ENCODE measurements at regions not wholly inside any gene's neighbourhood (a gene's known extent, or its start where the extent isn't known, plus 50 kb on each side); places are given as distances from the start of the nearest gene placed in this dataset.

- no peak for TF ChIP-seq EZH2phosphoT487 (IDR thresholded peaks at IDR 0.05; ENCODE audit: borderline replicate concordance)
- no peak overlapping the region for H3K4me2 ChIP-seq (ENCODE audit: low read depth, low read length, poor library complexity, severe bottlenecking)
Measured at GRCh38 chr11:8749202-8749601, 66.6 kb downstream of the RPL27A start.

GRCh38 chr11:8754241-8754640, 71.6 kb downstream of the RPL27A start:
- Histone ChIP-seq H4K20me1 (ENCODE audit: insufficient read depth, low read length, poor library complexity, severe bottlenecking) (no peaks in the 10 kb centered on the region), H3F3A (ENCODE audit: low read depth) (no peaks in the 10 kb centered on the region), H3K9me3 (ENCODE audit: insufficient read depth, low read depth, low read length) (no peaks in the 10 kb centered on the region), H3K27me3 (ENCODE audit: insufficient read depth, low read length, poor library complexity, severe bottlenecking) (no peaks in the 10 kb centered on the region), H3K9ac (ENCODE audit: low read depth, low read length, poor library complexity, severe bottlenecking) (no peak overlapping the region), H3K79me2 (ENCODE audit: insufficient read depth, low read length) (no peaks in the 10 kb centered on the region), H3K9me2 (replicated peaks; ENCODE audit: low read depth, low read length) (no peaks in the 10 kb centered on the region), H3K4me2 (ENCODE audit: low read depth, low read length, poor library complexity, severe bottlenecking) (no peak overlapping the region), H3K36me3 (ENCODE audit: insufficient read depth, low read length) (no peaks in the 10 kb centered on the region), H2AFZ (ENCODE audit: low read length) (no peak overlapping the region), H3K4me3 (ENCODE audit: low read length, poor library complexity, severe bottlenecking) (no peak overlapping the region), H3K4me1 (ENCODE audit: insufficient read depth, low read length, poor library complexity, severe bottlenecking) (peaks cover 6% of the 10 kb centered on the region)
- TF ChIP-seq CTCF (conservative IDR thresholded peaks at IDR 0.05; ENCODE audit: low read length) (no peak), EZH2phosphoT487 (IDR thresholded peaks at IDR 0.05; ENCODE audit: borderline replicate concordance) (no peak)

More at GRCh38 chr11:8749202-8749601, 66.6 kb downstream of the RPL27A start:
- Histone ChIP-seq H3K9me3 (ENCODE audit: insufficient read depth, low read depth, low read length) (no peaks in the 10 kb centered on the region), H3K9ac (ENCODE audit: low read depth, low read length, poor library complexity, severe bottlenecking) (no peak overlapping the region), H4K20me1 (ENCODE audit: insufficient read depth, low read length, poor library complexity, severe bottlenecking) (no peaks in the 10 kb centered on the region), H3K79me2 (ENCODE audit: insufficient read depth, low read length) (no peaks in the 10 kb centered on the region), H3K4me1 (ENCODE audit: insufficient read depth, low read length, poor library complexity, severe bottlenecking) (no peaks in the 10 kb centered on the region), H3F3A (ENCODE audit: low read depth) (no peaks in the 10 kb centered on the region), H3K4me3 (ENCODE audit: low read length, poor library complexity, severe bottlenecking) (no peak overlapping the region), H3K9me2 (replicated peaks; ENCODE audit: low read depth, low read length) (no peaks in the 10 kb centered on the region), H2AFZ (ENCODE audit: low read length) (no peak overlapping the region), H3K36me3 (ENCODE audit: insufficient read depth, low read length) (no peaks in the 10 kb centered on the region), H3K27me3 (ENCODE audit: insufficient read depth, low read length, poor library complexity, severe bottlenecking) (no peaks in the 10 kb centered on the region)

- Histone ChIP-seq H4K20me1 (ENCODE audit: insufficient read depth, low read length, poor library complexity, severe bottlenecking) (no peaks in the 10 kb centered on the region), H3K79me2 (ENCODE audit: insufficient read depth, low read length) (no peaks in the 10 kb centered on the region), H3K36me3 (ENCODE audit: insufficient read depth, low read length) (no peaks in the 10 kb centered on the region), H3K4me3 (ENCODE audit: low read length, poor library complexity, severe bottlenecking) (no peak overlapping the region), H3F3A (ENCODE audit: low read depth) (no peaks in the 10 kb centered on the region), H3K27me3 (ENCODE audit: insufficient read depth, low read length, poor library complexity, severe bottlenecking) (no peaks in the 10 kb centered on the region), H3K9me3 (ENCODE audit: insufficient read depth, low read depth, low read length) (no peaks in the 10 kb centered on the region), H3K4me1 (ENCODE audit: insufficient read depth, low read length, poor library complexity, severe bottlenecking) (peaks cover 6% of the 10 kb centered on the region), H3K9me2 (replicated peaks; ENCODE audit: low read depth, low read length) (no peaks in the 10 kb centered on the region), H3K4me2 (ENCODE audit: low read depth, low read length, poor library complexity, severe bottlenecking) (no peak overlapping the region), H2AFZ (ENCODE audit: low read length) (no peak overlapping the region), H3K9ac (ENCODE audit: low read depth, low read length, poor library complexity, severe bottlenecking) (no peak overlapping the region)
- TF ChIP-seq CTCF (conservative IDR thresholded peaks at IDR 0.05; ENCODE audit: low read length) = no peak
- no peak for TF ChIP-seq EZH2phosphoT487 (IDR thresholded peaks at IDR 0.05; ENCODE audit: borderline replicate concordance)
Measured at GRCh38 chr11:8756201-8756600, 73.6 kb downstream of the RPL27A start.

GRCh38 chr11:8757047-8757446, 74.5 kb downstream of the RPL27A start:
- Histone ChIP-seq H3K27me3 (ENCODE audit: insufficient read depth, low read length, poor library complexity, severe bottlenecking) (no peaks in the 10 kb centered on the region), H3K4me1 (ENCODE audit: insufficient read depth, low read length, poor library complexity, severe bottlenecking) (peaks cover 6% of the 10 kb centered on the region), H3K79me2 (ENCODE audit: insufficient read depth, low read length) (no peaks in the 10 kb centered on the region), H3K4me3 (ENCODE audit: low read length, poor library complexity, severe bottlenecking) (no peak overlapping the region), H3F3A (ENCODE audit: low read depth) (no peaks in the 10 kb centered on the region), H2AFZ (ENCODE audit: low read length) (no peak overlapping the region), H3K36me3 (ENCODE audit: insufficient read depth, low read length) (no peaks in the 10 kb centered on the region), H3K9me2 (replicated peaks; ENCODE audit: low read depth, low read length) (no peaks in the 10 kb centered on the region), H4K20me1 (ENCODE audit: insufficient read depth, low read length, poor library complexity, severe bottlenecking) (no peaks in the 10 kb centered on the region), H3K4me2 (ENCODE audit: low read depth, low read length, poor library complexity, severe bottlenecking) (no peak overlapping the region), H3K9me3 (ENCODE audit: insufficient read depth, low read depth, low read length) (no peaks in the 10 kb centered on the region), H3K9ac (ENCODE audit: low read depth, low read length, poor library complexity, severe bottlenecking) (no peak overlapping the region)
- TF ChIP-seq CTCF (conservative IDR thresholded peaks at IDR 0.05; ENCODE audit: low read length) (no peak), EZH2phosphoT487 (IDR thresholded peaks at IDR 0.05; ENCODE audit: borderline replicate concordance) (no peak)
